HG02970 (cell line): ENCODE measurements at regions not wholly inside any gene's neighbourhood (a gene's known extent, or its start where the extent isn't known, plus 50 kb on each side); places are given as distances from the start of the nearest gene placed in this dataset.
"Not testable (repeated sequence)": the region's sequence is repeated elsewhere in the genome, so short reads cannot be mapped to it uniquely, and the experiment has no call there.

Experiments used
- ATAC-seq: cut with Tn5 transposase; IDR thresholded peaks from one replicate; pipeline ENCODE4 v1.9.1; 2021; ENCODE audit warnings: mild to moderate bottlenecking, moderate library complexity, moderate number of reproducible peaks; ENCODE audit not compliant: unreplicated experiment, low FRiP score

DNA sequence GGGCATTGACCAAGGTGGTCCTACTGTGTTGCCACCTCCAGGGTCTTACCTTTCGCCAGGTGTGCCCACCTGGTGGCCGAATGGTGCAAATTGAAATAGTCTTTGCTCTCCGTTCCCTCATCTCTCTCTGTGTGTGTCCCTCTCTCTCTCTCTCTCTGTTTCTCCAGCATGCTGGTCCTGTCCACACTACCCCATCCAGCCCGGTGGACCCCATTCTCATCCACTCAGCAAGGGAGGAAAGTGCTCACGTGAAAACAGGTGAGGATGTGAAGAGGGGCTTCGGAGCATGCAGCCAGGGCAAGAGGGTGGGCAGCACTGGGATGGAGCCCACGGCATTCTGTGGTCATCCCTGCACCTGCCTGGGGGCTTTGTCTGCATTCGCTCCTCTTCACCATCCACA, 150.1 kb downstream of the CRLF2 start:
- ATAC-seq: no peak

DNA sequence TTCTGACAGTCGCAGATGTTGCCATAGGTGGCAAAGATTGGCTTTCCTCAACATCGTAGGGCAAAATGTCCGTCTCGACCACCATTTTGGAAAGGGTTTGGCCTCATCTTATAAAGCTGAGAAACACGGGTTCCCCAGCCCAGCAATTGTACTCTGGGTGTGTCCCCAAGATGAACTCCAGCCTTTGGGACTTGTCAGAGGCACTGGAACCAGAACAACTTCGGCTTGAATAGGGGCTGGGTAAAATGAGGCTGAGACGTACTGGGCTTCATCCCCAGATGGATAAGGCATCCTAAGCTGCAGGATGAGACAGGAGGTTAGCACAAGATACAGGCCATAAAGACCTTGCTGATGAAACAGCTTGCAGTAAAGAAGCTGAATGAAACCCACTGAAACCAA, 151.9 kb downstream of the CRLF2 start:
- ATAC-seq: no peak

- ATAC-seq: no peak
Observed at GRCh38 chrX:1059576-1060561, 152.6 kb downstream of the CRLF2 start.

DNA sequence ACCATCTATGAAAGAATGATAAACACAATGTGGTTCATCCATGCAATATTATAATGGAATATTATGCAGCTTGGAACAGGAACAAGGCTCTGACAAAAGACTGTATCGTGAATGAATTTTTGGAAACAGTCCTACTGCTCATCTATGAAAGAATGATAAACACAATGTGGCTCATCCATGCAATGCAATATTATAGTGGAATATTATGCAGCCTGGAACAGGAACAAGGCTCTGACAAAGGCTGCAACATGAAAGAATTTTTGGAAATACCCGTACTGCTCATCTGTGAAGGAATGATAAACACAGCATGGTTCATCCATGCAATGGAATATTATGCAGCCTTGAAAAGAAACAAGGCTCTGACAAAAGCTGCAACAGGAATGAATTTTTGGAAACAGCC, 158.8 kb downstream of the CRLF2 start:
- ATAC-seq: not testable (repeated sequence)

- no peak for ATAC-seq
Observed at GRCh38 chrX:1053072-1053471, 159.4 kb downstream of the CRLF2 start.

GRCh38 chrX:1052021-1052420, 160.4 kb downstream of the CRLF2 start:
- ATAC-seq: no peak

GRCh38 chrX:1051421-1051820, 161.0 kb downstream of the CRLF2 start:
- no peak for ATAC-seq

DNA sequence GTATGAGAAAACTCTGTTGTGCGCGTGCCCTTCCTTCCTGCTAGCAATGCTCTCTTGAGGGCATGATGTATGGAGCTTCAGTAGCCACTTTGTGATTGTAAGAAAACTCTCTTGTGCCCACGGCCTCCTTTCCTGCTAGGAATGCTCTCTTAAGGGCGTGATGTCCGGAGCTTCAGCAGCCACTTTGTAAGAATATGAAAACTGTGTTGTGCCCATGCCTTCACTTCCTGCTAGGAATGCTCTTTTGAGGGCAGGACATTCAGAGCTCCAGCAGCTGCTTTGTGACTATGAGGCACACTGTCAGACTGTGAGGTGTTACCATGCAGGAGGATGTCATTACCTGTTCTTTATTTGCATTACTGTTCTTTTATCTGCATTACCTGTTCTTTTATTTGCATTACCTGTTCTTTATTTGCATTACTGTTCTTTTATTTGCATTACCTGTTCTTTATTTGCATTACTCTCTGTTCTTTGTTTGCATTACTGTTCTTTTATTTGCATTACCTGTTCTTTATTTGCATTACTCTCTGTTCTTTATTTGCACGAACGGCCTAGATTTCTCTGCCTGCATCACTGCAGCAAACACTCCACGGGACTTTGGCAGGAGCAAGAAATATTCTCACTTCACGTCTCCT, 166.7 kb downstream of the CRLF2 start:
- ATAC-seq: no peak

DNA sequence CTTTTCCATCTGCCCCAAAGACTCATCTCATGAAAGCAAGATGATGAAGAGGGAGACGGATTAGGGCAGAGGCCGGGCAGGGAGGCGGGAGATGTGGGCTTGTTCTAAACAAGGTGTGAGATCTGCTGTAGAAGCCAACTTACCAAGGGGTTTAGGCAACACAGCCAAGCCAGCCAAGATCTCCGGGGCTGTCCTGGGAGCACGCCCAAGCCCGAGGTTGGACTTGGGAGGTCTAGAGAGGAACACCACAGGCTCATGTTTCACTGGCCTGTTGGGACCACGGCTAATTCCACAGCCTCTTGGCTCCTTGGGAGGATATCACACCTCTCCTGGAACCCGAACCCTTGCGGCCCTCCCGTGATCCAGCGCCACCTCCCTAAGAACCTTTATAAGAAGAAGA, 171.4 kb downstream of the CRLF2 start:
- no peak for ATAC-seq

DNA sequence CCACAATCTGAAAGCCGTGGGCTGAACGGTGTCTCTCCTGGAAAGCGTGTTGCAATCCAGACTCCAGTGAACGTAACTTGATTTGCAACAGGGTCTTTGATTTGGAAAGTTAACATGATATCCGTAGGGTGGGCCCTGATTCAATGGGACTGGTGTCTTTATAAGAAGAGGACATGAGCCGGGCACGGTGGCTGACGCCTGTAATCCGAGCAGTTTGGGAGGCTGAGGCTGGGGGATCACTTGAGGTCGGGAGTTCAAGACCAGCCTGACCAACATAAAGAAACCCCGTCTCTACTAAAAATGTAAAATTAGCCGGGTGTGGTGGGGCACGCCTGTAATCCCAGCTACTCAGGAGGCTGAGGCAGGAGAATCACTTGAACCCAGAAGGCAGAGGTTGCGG, 176.5 kb downstream of the CRLF2 start:
- ATAC-seq: not testable (repeated sequence)

DNA sequence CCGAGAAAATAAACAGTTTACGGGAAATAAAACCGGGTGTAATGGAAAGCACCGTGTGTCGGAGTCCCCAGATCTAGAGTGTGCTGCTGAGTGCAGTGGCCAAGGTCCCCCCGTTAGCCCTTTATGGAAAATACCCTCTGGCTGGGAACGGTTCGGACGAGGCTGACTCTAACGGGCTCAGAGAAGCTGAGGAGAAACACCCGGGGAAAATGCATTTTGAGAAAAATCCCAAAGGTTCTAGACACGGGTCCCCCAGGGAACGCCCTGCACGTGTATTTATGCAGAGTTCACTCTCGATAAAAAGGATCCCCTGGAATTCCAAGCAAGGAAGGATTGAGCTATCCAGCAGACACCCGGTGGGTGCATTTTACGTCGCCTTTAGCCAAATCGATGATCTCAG, 177.2 kb downstream of the CRLF2 start:
- no peak for ATAC-seq

DNA sequence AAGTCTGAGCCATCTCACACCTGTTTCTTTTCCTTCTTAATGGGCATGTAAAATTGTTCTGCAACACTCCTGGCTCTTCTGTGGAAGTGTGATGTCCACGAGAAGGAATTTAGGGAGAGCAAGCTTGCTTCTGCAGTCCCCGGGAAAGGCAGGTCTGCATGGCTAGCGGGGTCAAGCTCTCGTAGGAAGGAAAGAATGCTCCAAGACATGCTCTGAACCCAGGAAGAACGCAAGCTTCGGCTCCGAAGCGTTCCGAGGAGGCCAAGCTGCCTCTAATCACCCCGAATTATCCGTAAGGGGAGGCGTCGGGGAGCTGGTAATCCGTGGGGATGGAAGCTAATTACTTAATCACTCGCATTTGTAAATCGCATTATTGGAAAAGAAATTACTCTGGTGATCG, 177.7 kb downstream of the CRLF2 start:
- ATAC-seq: no peak

GRCh38 chrX:1031521-1032430, 180.7 kb downstream of the CRLF2 start:
- no peak for ATAC-seq

GRCh38 chrX:1029494-1029893, 183.0 kb downstream of the CRLF2 start:
- no peak for ATAC-seq

DNA sequence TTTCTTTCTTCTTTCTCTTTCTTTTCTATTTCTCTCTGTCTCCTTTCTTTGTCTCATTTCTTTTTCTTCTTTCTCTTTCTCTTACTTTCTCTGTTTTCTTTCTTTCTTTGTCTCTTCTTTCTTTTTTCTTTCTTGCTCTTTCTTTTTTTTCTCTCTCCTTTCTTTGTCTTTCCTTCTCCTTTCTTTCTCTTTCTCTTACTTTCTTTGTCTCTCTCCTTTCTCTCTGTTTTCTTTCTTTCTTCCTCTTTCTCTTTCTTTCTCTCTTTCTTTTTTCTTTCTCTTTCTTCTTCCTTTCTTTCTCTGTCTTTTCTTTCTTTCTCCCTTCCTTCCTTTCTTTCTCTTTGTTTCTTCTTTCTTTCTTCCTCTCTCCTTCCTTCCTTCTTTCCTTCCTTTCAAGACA, 184.8 kb downstream of the CRLF2 start:
- ATAC-seq: no peak

DNA sequence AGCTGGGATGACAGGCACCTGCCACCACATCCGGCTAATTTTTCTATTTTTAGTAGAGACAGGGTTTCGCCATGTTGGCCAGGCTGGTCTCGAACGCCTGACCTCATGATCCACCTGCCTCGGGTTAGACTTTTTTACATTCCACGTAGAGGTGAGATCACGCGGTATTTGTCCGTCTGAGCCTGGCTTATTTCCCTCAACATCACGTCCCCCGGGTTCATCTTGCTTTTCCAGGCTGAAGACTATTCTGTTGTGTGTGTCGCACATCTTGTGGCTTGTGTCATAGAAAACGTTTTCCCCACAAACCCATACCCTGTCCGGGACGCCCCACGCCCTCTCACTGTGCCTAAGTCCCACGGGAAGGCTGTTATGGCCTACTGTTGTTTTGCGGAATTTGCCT, 185.3 kb downstream of the CRLF2 start:
- ATAC-seq: no peak

- no peak for ATAC-seq
Observed at GRCh38 chrX:1026263-1027015, 186.0 kb downstream of the CRLF2 start.

GRCh38 chrX:1025413-1025812, 187.0 kb downstream of the CRLF2 start:
- ATAC-seq: no peak

DNA sequence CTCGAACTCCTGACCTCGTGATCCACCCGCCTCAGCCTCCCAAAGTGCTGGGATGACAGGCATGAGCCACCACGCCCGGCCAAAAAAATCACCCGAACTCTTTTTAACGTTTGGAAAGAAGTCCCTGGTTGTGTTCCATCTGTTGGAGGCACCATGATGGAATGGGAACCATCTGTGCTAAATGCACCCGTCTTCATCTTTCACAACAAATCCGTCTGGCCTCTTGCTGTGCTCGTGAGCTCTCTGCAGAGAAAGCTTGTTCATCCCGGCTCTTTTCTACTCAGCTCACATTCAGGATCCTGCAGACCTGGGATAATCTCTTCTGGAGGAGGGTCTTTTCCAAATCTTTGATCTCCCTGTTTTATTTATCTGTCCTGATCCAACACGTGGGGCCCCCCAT, 188.8 kb downstream of the CRLF2 start:
- ATAC-seq: no peak
